ENCODE measurements at regions not wholly inside any gene's neighbourhood (a gene's known extent, or its start where the extent isn't known, plus 50 kb on each side); places are given as distances from the start of the nearest gene placed in this dataset.

- no peak for TF ChIP-seq CTCF (IDR thresholded peaks at IDR 0.05)
- no peak for TF ChIP-seq POLR2A (IDR thresholded peaks at IDR 0.05)
Observed at GRCh38 chr17:36829676-36830075, 107.6 kb upstream of the LHX1 start.

All from thyroid gland (tissue), 4 donors.